ENCODE measurements at regions not wholly inside any gene's neighbourhood (a gene's known extent, or its start where the extent isn't known, plus 50 kb on each side); places are given as distances from the start of the nearest gene placed in this dataset.

DNA sequence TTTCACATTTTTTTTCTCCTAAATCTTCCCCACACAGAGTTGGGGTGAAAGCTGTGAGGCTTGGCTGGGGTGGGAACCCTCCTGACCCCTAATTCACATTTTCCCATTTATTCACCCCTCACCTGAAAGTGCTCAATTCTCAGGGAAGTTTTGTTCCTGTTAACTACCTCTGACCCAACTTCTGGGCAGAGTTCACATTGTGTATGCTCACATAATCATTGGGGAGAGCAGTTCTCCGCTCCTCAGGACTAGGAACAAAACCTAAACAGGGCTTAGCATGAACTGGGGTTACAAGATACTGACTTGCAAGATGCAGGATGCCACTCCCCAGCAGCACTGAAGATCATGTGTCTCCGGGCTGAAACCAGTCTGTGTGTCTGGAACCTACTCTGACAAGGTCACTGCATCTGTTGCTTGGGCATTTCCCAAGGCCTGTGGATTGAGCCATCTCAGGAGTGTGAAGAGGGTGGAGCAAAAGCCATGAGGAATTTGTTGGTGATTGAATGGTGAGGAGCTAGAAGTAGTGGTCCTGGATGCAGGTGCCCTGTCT, 258.1 kb upstream of the IGFBP3 start:
- no peak for DNase-seq

DNA sequence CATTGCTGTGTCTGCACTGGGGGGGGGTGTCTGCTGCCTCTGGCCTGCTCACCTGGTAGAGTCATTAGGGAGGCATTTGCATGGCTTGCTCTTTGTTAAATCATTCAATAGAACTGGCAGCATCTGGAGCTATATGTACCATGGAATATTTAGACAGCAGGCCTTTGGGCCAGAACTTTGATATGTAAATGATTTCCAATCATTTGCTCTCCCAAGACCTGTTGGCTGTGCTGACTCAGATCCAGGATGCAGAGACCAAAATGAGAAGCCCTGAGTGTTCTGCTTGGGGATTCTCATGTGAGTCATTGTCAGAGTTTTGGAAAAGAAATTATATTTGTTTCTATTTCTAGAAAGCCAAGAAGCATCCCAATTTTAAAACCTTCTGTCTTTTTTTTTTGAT, 257.6 kb upstream of the IGFBP3 start:
- DNase-seq = no peak

DNA sequence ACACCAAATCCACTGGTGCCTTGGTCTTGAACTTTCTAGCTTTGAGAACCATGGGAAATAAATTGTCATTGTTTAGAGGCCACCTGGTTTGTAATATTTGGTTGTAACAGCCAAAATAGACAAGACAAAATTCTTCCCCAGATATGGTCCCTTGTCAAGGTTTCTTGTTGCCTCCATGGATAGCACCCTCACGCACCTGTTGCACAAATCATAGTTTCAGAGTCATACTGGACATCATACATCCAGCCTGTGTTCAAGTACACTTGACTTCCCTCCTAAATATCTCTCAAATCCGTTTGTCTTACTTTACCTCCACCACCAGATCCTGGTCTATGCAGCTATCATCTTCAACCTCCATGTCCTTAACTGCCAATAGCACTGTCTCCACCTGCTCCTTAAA, 256.7 kb upstream of the IGFBP3 start:
- DNase-seq = no peak

DNA sequence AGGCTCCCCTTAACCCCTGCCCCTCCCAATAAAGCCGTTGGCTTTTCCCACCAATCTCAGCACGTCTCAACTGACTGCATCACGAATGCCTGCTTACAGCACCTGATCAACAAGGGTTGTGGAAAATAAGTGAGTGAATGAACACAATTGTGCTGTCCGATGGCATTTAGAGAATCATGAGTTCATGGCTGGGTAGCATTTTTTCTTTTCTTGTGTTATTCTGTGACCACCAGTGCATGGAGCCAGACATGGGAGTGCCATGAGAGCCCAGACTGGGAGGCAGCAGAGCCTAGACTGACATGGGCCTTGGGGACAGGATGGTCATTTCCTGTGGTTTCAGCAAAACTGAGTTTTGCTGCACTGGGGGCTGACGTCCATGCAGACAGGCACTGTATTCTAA, 254.1 kb upstream of the IGFBP3 start:
- no peak for DNase-seq

DNA sequence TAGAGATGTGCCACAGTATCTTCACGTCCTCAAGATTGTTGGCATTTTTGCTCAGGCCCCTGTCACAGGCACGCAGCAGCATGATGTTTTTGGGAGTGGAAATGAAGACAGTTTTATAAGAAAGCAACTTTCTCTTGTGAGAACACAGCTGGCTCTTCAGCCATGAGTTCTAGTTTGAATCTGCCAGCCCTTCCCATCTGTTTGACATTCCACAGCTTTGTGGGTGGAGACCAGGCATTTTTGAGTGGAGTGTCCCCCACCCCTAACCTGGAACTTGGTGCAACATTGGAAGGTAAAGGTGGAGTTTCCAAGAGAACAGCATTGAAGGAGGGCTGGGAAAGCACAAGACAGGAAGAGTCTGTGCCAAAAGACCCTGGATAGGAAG, 253.1 kb upstream of the IGFBP3 start:
- no peak for DNase-seq

DNA sequence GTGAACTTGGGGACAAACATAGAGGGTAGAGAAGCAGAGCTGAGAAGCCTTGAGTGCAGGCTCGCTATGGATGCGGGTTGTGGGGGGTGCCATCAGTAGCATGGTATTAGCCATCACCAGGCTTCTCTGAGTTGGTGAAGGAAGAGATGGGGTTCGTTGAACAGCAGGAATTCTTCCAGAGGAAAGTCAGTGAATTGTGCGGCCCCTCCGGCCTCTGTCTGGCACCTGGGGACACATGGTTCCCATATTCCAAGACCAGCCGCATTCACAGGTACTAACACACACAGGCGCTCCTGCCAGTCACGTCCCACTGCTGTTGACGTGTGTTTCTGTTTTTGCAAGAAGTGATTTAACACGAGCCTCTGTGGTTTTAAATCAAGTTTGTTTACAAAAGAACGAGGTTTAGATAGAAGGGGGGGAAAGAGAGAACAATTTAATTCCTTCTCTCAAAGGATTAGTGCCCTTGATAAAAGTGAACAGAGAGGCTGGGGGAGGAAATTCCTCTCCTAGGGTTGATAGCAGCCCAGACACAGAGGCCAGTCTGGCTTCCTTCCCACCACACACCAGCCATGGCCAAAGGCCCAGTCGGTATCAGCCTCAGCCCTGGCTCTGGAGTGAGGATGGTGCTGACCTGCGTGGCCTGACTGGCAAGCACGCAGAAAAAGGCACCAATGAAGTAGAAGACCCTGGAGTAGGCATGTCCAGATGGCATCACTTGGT, 252.6 kb upstream of the IGFBP3 start:
- no peak for DNase-seq

DNA sequence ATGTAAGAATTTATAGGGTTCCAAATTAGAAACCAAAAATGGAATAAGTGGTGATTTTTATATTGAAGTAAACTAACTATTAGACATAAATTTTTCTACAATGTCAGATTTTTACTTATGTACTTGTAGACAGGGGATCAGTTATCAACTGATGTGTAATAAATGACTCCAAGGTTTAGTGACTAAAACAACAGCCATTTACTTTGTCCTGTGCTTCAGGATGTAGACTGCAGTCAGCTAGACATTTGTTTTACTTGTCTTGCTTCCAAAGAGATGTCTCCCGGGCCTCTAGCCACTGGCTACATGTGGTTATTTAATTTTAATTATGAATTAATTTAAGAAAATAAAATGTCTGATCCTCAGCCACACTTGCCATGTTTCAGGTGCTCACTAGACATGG, 249.7 kb upstream of the IGFBP3 start:
- no peak for DNase-seq

DNA sequence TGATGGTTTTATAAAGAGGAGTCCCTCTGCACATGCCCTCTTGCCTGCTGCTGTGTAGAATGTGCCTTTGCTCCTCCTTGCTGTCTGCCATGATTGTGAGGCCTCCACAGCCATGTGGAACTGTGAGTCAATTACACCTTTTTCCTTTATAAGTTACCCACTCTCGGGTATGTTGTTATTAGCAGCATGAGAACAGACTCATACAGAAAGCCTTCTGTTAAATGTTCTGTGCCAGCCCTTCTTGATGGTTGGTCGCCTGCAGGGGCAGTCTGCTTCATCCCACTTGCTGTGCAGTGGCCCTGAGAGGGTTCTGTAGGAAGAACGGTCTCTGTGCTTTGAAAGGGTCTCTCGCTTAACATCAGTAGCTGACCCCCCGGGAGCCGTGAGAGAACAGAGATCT, 248.9 kb upstream of the IGFBP3 start:
- no peak for DNase-seq

DNA sequence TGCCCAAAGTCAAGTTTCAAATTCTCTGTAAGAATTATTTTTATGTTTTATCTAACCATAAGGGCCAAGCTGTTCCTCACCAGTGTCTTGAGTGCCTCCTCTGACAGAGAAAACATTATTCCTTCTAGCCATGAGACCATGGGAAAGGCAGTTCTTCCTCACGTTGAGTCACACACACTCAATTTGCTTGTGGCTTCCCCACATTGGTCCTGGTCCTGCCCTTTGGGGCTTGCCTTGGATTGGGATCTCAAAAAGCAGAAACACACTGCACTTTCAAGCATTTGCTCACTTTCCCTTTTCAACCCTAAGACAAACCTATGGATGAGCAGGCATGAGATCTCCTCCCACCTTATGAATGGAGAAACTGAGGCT, 248.3 kb upstream of the IGFBP3 start:
- DNase-seq = no peak

DNA sequence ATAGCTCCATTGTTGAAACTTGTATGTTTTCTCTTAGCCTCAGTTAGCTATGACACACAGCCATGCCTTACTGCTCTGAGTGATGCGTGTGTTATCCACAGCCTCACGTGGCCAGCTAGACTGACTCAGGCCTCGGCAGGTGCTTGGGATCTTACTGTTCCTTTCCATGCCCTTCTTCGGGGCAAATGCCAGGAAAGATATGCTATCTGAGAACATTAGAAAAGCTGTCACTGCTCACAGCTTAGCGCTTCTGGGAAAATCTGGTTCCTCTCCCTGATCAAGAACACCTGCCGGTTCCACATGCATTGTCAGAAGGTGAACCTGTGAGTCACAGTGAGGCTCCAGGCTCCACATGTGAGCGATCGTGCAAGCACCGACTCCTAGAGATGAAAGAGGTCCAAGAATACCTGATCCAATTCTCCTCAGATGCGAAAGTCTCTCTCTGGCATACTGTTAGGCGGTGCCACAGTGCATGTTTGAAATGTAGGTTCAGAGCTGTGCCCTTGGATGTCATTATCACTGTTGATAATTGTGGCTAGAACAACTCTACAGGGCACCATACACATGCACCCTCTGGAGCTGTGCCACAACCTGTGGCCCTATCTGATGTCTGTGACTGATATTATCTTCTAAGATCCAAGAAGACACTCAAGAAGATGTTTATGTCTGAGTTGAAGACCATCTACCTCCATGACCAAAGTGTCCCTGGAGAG, 247.8 kb upstream of the IGFBP3 start:
- no peak for DNase-seq

DNA sequence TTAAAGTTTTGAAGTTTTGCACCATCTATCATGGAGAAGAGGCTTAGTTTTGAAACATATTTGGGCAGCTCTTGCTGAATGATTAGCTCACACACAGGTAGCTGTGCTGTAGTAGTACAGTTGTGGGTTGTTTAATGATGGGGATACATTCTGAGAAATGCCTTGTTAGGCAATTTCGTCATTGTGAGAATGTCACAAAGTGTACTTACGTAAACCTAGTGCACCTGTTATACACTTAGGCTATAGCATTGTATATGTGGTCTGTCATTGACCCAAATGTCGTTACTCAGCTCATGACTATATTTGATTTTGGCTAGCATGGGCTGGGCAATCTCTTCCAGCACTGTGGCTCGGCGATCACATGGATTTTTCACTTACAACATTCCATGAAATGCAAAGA, 247.2 kb upstream of the IGFBP3 start:
- no peak for DNase-seq

DNA sequence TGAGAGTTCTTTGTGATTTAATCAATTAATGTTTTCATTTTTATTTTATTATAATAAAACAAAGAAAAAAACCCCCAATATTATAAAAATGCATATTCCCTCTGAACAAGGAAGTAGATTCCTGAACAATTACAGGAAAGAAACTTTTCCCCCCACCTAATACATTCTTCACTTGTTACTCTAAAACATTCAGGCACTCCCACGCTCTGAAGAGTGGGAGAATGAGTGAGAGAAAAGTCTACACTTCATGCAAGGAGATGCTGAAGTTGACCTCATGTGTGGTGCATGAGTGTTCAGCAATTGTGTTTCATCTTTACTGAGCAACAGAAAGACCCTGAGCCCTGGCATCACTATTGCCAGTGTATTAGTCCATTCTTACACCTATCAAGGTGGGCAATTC, 244.2 kb upstream of the IGFBP3 start:
- no peak for DNase-seq

DNA sequence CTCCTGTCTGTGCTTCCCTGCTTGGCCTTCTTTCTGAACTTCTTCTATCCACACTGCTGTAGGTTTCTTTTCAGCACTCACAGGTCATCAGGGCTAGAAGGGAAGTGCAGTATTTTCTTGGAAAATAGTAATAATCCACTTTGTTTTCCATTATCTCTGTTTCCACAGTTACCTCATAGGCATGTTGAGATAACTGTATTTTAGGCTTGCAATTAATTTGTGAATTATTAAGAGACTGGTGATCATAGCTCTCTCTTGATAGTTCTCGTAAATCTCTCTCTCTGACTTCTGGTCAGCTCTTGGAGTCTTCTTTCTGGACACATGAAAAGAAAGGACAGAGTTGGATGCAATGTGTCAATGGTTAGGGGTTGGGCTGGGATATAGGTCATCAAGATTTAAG, 243.6 kb upstream of the IGFBP3 start:
- no peak for DNase-seq

DNA sequence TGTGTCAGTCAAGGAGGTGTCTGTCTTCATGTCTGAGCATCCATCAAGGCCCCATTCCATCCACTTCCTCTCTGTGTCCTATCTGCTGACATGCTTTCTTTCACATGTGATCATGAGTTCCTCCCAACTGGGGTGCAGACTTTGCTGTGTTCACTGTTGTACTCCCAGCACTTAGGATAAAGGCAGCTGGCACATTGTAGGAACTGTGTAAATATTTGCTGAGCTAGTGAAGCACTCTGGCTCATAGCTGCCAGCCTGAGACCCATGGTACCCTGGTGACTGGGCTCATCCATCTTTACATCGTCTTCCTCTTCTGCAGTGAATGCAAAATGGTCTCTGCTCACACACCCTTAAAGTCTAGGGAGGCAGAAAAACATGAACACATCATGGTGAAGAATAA, 242.2 kb upstream of the IGFBP3 start:
- DNase-seq = no peak

DNA sequence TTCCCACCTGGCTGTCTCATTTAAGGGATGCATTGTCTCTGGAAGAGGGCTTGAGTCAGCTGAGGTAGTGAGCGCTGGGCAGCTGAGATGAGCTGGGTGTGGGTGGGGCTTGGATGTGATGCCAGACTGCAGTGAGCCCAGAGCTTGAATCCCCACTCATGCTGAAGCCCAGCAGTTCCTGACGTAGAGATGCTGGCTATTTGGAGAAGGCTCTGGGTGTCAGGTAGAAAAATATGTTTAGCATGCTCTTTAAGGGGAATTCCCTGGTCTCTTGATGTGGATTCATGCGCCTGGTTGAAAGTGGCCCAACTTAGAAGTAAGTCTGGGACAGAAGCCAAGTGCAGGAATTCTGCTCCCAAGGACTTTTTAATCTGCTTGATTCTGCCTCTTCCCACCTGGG, 241.5 kb upstream of the IGFBP3 start:
- DNase-seq = no peak

DNA sequence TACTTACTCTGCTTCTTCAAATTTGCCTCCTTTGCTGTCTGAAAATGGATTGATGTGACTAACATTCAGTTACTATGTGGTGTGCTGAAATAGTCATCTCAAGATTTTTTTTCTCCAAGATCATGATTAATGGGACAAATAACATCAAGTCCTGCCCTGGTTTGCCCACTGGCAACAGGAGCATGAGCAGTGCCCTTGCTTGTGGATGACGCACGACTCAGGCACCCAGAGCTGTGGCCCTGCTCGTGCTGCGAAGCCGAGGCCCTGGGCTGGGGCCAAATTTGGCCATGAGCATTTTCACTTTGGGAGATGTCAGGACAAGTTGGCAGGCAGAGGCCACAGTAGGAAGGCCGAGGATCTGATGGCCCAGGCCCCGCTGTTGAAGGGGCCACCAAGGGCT, 239.8 kb upstream of the IGFBP3 start:
- no peak for DNase-seq

DNA sequence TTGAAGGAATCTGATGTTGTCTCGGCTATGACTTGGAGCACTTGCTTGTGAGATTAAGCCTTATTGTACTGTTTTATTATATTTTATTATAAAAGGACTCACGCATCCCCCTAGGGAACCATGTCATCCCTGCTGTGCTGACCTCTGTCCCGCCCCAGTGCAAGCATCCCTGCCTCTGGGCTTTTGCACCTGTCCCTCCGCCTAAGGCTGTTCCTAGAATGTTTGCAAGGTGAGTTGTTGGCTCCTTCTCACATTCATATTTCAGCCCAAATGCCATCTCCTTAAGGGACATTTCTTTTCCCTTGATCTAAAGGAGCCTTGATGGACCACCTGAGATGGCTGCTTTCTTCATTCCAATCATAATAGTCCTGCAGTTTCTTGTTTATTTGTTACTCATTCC, 236.9 kb upstream of the IGFBP3 start:
- DNase-seq = no peak

DNA sequence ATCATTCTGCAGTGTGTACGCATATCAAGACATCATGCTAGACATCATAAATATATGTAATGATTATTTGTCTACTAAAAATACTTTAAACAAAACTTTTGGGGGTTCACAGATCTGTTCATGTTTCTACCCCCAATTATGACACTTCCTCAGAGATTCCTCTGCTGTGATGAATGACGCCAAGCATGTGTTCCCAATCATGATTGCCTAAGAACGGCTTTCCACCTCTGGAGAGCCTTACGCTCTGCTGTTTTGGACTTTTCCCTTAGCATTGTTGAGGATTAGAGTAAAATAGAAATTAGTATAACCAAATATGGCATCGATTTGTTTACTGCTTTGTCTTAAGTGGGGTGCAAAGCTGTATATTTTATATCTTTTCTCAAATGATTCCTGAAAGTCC, 236.3 kb upstream of the IGFBP3 start:
- DNase-seq = no peak

DNA sequence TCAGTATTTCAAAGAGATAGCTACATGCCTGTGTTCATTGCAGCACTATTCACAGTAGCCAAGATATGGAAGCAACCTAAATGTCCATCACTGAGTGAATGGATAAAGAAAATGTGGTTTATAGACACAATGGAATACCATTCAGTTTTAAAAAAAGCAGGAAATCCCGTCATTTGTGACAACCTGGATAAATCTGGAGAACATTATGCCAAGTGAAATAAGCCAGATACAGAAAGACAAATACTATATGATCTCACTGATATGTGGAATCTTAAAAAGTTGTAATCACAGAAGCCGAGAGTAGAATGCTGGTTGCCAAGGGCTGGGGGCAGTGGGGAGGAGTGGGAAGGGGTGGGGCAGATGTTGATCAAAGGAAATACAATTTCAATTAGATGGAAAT, 235.8 kb upstream of the IGFBP3 start:
- no peak for DNase-seq

DNA sequence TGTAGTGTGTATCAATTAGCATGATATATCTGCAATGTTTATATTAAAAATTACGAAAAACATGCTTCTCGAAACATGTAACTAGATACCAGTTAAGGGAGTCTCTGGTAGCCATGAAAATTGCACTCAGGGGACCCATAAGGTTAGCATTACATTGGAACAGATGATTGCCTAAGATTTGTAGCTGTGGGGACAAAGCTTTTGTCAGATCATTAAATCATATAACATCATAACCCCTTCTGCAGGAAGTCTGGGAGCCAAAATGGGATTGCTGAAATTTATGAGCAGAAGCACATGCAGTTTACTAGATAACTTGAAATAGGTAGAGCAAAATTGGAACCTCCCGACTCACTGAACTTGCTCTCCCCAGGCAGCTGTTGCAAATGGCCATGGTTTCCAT, 235.0 kb upstream of the IGFBP3 start:
- DNase-seq = no peak

DNA sequence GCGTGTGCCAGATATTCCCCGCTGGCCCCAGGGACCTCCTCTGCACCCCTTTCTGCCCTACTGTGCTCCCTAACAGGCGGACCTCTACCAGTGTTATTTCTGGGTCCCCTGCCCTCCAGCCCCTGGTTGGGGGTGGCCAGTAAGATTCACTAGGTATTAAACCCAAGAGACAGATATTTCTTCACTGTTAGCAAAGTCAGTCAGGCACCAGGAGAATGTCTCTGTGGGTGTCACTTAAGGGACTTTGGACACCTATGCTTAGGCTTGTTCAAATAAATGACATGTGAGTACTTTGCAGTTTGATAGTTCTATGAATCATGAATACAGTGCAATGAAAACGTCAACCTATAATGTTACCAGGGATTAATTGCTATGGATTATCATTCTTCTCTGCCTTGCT, 234.3 kb upstream of the IGFBP3 start:
- no peak for DNase-seq

DNA sequence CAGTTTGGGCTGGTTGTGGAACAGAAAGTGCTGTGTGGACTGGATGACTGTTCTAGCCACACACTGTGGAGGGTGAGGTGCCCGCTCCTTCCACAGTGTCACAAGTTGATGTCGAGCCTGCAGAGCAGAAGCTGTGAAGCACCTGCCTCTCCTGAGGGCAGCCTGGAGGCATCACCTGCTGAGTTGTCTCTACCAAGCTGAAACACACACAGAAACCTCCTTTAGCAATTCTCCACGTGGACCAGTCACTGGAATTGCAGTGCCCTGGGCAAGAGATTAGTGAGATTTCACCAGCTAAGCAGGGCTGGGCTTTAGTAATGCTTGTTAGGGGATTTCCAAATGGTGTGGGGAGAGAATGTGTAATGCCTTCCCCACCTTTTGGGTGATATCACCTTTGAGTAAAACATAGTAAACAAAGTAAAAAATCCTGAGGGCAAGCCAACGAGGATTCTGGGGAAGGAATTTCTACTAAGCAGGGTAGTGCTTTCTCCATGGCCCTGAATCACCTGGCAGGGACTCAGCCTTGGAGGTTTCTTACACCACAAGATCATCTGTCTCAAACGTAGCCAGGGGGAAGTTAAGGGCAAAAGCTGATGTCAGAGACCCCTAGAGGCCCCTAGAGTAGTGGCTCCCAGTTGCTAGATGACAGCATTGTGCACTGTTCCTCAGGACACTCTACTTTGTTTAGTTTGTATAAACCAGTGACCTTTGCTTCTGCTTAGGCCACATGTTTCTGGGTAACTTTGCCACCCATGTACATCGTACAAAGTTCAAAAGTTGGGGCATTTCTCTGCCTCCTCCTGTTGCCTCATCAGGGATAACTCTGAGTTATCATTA, 233.1 kb upstream of the IGFBP3 start:
- DNase-seq = no peak

DNA sequence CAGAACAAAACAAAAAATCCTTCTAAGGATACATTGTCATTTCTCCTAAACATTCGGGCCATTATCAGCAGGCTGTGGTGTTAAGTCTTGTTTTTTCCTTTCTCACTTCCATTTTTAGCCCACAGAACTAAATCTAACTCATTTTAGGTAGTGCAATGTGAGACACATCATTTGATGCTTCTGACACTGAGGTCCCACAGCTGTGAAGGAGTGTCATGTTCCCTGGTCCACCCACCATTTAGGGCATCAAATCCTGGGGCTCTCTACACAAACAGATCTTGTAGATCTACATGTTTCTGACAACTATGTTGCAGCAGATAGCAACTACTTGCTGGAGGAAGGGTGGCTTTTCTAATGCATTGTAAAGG, 232.5 kb upstream of the IGFBP3 start:
- no peak for DNase-seq

DNA sequence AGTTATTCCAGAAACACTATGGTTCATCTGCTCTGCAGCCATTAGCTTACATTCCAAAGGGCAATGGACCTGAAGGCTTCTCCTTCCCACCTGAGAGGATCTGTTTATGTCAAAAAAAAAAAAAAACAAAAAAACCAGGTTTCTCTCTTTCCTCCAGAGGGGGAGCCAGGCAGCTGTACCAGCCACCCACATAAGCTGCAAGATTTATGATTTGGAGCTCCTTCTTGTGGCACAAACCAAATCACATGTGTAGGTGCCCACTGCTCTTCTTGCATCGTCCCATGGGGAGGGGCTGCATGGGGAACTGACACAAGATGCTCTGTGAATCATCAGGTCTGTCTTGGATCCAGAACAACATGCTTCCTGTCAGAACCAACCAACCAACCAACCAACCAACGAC, 231.6 kb upstream of the IGFBP3 start:
- DNase-seq = no peak
